ENCODE measurements at regions not wholly inside any gene's neighbourhood (a gene's known extent, or its start where the extent isn't known, plus 50 kb on each side); places are given as distances from the start of the nearest gene placed in this dataset.

DNA sequence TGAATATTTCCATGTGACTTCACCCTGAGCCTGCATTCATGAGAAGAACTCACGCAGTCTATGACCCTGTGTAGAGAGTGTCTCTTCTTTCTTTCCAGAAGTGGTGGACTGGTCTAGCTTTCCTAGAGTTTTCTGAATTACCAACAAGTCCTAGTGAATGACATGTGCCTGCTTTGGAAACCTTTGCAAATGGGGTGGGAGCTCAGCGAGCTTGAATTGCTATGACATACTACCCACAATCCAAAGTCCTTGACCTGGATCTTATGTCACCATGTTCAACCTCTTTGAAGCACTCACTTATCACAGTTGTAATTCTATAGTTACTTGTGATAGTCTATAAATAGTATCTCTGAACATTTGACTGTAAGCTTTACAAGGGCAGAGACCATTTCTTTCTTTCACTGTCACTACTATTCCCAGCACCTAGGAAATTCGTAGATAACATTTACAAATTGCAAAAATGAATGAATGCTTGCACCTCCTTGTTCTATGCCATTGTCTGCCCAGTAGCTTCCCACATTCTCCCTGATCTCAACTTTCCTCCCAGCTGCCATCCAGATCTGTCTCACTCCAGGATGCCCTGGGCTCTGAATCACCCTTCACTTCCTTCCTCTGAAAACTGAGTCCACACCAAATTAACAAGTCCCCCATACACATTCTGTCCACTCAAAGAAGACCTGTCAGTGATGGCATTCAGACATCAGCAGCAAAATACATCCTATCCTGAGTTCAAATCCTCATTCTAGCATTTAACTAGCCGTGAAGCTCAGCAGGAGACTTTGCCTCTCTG is 201.9 kb upstream of the SESN3 start:
- no peak for ATAC-seq
- no peak for TF ChIP-seq ESRRG (CRISPR knock-in tag; IDR thresholded peaks at IDR 0.05)
- no peak for TF ChIP-seq PATZ1 (CRISPR knock-in tag; IDR thresholded peaks at IDR 0.05; ENCODE audit: borderline replicate concordance)
- TF ChIP-seq SNAI2 (CRISPR knock-in tag; IDR thresholded peaks at IDR 0.05) = no peak
- TF ChIP-seq ZC3H10 (CRISPR knock-in tag; IDR thresholded peaks at IDR 0.05) = no peak
- TF ChIP-seq ZNF565 (CRISPR knock-in tag; conservative IDR thresholded peaks at IDR 0.05; ENCODE audit: low read depth) = no peak
- TF ChIP-seq ZFP3 (CRISPR knock-in tag; IDR thresholded peaks at IDR 0.05) = no peak
- TF ChIP-seq GLIS3 (CRISPR knock-in tag; IDR thresholded peaks at IDR 0.05) = no peak
- no peak for TF ChIP-seq POU6F1 (CRISPR knock-in tag; IDR thresholded peaks at IDR 0.05; ENCODE audit: borderline replicate concordance, low read depth)
- TF ChIP-seq TCF4 (CRISPR knock-in tag; IDR thresholded peaks at IDR 0.05; ENCODE audit: borderline replicate concordance) = no peak
- no peak for TF ChIP-seq CSRNP3 (CRISPR knock-in tag; IDR thresholded peaks at IDR 0.05)
- no peak for TF ChIP-seq ZFP30 (CRISPR knock-in tag; IDR thresholded peaks at IDR 0.05)
- TF ChIP-seq RARB (CRISPR knock-in tag; IDR thresholded peaks at IDR 0.05) = no peak
- no peak for TF ChIP-seq TOX (CRISPR knock-in tag; IDR thresholded peaks at IDR 0.05; ENCODE audit: borderline replicate concordance)
- TF ChIP-seq, protein P1, sequence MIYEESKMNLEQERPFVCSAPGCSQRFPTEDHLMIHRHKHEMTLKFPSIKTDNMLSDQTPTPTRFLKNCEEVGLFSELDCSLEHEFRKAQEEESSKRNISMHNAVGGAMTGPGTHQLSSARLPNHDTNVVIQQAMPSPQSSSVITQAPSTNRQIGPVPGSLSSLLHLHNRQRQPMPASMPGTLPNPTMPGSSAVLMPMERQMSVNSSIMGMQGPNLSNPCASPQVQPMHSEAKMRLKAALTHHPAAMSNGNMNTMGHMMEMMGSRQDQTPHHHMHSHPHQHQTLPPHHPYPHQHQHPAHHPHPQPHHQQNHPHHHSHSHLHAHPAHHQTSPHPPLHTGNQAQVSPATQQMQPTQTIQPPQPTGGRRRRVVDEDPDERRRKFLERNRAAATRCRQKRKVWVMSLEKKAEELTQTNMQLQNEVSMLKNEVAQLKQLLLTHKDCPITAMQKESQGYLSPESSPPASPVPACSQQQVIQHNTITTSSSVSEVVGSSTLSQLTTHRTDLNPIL (CRISPR knock-in tag; IDR thresholded peaks at IDR 0.05; ENCODE audit: low read depth) = no peak
- no peak for TF ChIP-seq ARNTL (CRISPR knock-in tag; IDR thresholded peaks at IDR 0.05; ENCODE audit: borderline replicate concordance, low read depth)
- TF ChIP-seq ISL1 (CRISPR knock-in tag; IDR thresholded peaks at IDR 0.05) = no peak
- no peak for TF ChIP-seq CSDC2 (CRISPR knock-in tag; IDR thresholded peaks at IDR 0.05)

GRCh38 chr11:95429376-95429907 is 198.4 kb upstream of the SESN3 start:
- no peak for ATAC-seq
- TF ChIP-seq SNAI2 (CRISPR knock-in tag; IDR thresholded peaks at IDR 0.05) (no peak), ARNTL (CRISPR knock-in tag; IDR thresholded peaks at IDR 0.05; ENCODE audit: borderline replicate concordance, low read depth) (no peak), CSRNP3 (CRISPR knock-in tag; IDR thresholded peaks at IDR 0.05) (no peak), POU6F1 (CRISPR knock-in tag; IDR thresholded peaks at IDR 0.05; ENCODE audit: borderline replicate concordance, low read depth) (no peak), ZNF8 (CRISPR knock-in tag; IDR thresholded peaks at IDR 0.05) (no peak), PATZ1 (CRISPR knock-in tag; IDR thresholded peaks at IDR 0.05; ENCODE audit: borderline replicate concordance) (no peak), ZNF565 (CRISPR knock-in tag; conservative IDR thresholded peaks at IDR 0.05; ENCODE audit: low read depth) (no peak), BACH2 (CRISPR knock-in tag; IDR thresholded peaks at IDR 0.05; ENCODE audit: borderline replicate concordance) (no peak), ISL1 (CRISPR knock-in tag; IDR thresholded peaks at IDR 0.05) (no peak), GLIS3 (CRISPR knock-in tag; IDR thresholded peaks at IDR 0.05) (no peak), ZC3H10 (CRISPR knock-in tag; IDR thresholded peaks at IDR 0.05) (no peak), TCF4 (CRISPR knock-in tag; IDR thresholded peaks at IDR 0.05; ENCODE audit: borderline replicate concordance) (no peak)
- TF ChIP-seq, protein P1 (CRISPR knock-in tag; IDR thresholded peaks at IDR 0.05; ENCODE audit: low read depth) = no peak

Measured in SK-N-SH treated with all-trans-retinoic acid at 6 μM for 48 hours (cell line).